ENCODE measurements at regions not wholly inside any gene's neighbourhood (a gene's known extent, or its start where the extent isn't known, plus 50 kb on each side); places are given as distances from the start of the nearest gene placed in this dataset.

- no peak for DNase-seq
- peak in 1 of 2 donors; percentile 61 for ATAC-seq (ENCODE audit: low FRiP score in 2 of 2)
- no peaks in the 10 kb centered on the region for H3K27me3 ChIP-seq
- TF ChIP-seq EP300 (IDR thresholded peaks at IDR 0.05) (no peak), POLR2AphosphoS5 (IDR thresholded peaks at IDR 0.05) (no peak), CTCF (IDR thresholded peaks at IDR 0.05) (no peak), POLR2A (IDR thresholded peaks at IDR 0.05) (no peak)
- H3K36me3 ChIP-seq, result no peaks in the 10 kb centered on the region
- H3K27ac ChIP-seq, result no peak overlapping the region
- H3K4me1 ChIP-seq, result no peaks in the 10 kb centered on the region
- WGBS, 2 donors, result 72 to 74% methylated on average over 7 of the region's 7 CpGs
- no peaks in the 10 kb centered on the region for H3K9me3 ChIP-seq
- H3K4me3 ChIP-seq, result no peak overlapping the region
These were observed 58.1 kb upstream of the TMEM215 start for GRCh38 chr9:32725066-32725860.

- H3K4me3 ChIP-seq, result no peak overlapping the region
- WGBS, 2 donors, result 53% methylated on average over 3 of the region's 3 CpGs
- ATAC-seq (ENCODE audit: low FRiP score in 2 of 2) (no peak), DNase-seq (no peak)
- no peaks in the 10 kb centered on the region for H3K27me3 ChIP-seq
- H3K9me3 ChIP-seq, result no peaks in the 10 kb centered on the region
- no peaks in the 10 kb centered on the region for H3K36me3 ChIP-seq
- no peaks in the 10 kb centered on the region for H3K4me1 ChIP-seq
- TF ChIP-seq POLR2A (IDR thresholded peaks at IDR 0.05), result no peak
- H3K27ac ChIP-seq, result no peak overlapping the region
These were observed 55.2 kb upstream of the TMEM215 start for GRCh38 chr9:32728181-32728580.
